GM13977 (cell line): ENCODE measurements at regions not wholly inside any gene's neighbourhood (a gene's known extent, or its start where the extent isn't known, plus 50 kb on each side); places are given as distances from the start of the nearest gene placed in this dataset.

Source experiments
- DNase-seq: peaks from one replicate; pipeline ENCODE4 v3.0.0; 2012; ENCODE audit warnings: low spot score
- in situ Hi-C: fragments of 300-500 bp; cut with MboI; formaldehyde crosslinking; loops from one replicate; pipeline ENCODE4 v1.12.0; 2022; ENCODE audit warnings: low sequenced_read_pairs, low pct_unique_long_range_greater_than_20kb, mixed read lengths, inconsistent platforms; ENCODE audit not compliant: unreplicated experiment
- TF ChIP-seq, protein P1 (sequence below): IDR thresholded peaks from 2 replicates; pipeline ENCODE4 v1.5.1; 2012; ENCODE audit warnings: mild to moderate bottlenecking, control low read depth; ENCODE audit not compliant: insufficient read depth; ENCODE audit errors: extremely low read depth, missing control alignments

DNA sequence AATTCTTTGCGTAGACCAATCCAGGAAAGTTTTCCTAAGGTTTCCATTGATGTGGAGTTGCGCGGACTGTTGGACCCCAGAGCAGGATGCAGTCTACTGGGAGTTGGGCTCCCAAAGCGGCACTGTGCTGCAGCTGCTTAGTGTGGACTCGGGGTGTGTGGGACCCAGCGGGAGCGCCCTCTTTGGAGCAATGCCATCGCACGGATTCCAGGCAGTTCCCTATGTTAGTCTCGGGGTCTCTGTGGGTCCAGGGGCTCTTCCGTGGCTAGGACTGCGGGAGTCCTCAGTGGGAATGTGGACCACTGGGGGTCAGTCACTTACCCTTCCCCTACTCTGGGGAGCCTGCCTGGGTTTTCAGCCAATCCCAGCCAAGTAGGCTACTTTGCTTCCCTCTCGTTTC is 151.7 kb upstream of the OLIG3 start:
- TF ChIP-seq, protein P1, sequence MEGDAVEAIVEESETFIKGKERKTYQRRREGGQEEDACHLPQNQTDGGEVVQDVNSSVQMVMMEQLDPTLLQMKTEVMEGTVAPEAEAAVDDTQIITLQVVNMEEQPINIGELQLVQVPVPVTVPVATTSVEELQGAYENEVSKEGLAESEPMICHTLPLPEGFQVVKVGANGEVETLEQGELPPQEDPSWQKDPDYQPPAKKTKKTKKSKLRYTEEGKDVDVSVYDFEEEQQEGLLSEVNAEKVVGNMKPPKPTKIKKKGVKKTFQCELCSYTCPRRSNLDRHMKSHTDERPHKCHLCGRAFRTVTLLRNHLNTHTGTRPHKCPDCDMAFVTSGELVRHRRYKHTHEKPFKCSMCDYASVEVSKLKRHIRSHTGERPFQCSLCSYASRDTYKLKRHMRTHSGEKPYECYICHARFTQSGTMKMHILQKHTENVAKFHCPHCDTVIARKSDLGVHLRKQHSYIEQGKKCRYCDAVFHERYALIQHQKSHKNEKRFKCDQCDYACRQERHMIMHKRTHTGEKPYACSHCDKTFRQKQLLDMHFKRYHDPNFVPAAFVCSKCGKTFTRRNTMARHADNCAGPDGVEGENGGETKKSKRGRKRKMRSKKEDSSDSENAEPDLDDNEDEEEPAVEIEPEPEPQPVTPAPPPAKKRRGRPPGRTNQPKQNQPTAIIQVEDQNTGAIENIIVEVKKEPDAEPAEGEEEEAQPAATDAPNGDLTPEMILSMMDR = no peak
- no peak for DNase-seq
- in situ Hi-C loops = loop anchor here (25.0 kb wide), 3 partner anchors 334 to 684 kb away; no protein-coding TSS in a partner anchor

DNA sequence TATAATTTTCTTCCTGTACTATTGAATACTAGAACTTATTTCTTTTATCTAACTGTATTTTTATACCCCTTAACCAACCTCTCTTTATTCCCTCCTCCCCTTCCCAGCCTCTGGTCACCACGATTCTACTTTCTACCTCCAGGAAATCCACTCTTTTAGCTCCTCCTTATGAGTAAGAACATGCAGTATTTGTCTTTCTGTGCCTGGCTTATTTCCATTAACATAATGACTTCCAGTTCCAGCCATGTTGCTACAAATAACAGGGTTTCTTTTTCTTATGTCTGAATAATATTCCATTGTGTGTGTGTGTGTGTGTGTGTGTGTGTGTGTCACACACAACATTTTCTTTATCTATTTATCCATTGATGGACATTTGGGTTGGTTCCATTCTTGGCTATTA is 152.3 kb upstream of the OLIG3 start:
- TF ChIP-seq, protein P1 = no peak
- DNase-seq = no peak
- in situ Hi-C loops = loop anchor here (25.0 kb wide), 3 partner anchors 334 to 684 kb away; no protein-coding TSS in a partner anchor

DNA sequence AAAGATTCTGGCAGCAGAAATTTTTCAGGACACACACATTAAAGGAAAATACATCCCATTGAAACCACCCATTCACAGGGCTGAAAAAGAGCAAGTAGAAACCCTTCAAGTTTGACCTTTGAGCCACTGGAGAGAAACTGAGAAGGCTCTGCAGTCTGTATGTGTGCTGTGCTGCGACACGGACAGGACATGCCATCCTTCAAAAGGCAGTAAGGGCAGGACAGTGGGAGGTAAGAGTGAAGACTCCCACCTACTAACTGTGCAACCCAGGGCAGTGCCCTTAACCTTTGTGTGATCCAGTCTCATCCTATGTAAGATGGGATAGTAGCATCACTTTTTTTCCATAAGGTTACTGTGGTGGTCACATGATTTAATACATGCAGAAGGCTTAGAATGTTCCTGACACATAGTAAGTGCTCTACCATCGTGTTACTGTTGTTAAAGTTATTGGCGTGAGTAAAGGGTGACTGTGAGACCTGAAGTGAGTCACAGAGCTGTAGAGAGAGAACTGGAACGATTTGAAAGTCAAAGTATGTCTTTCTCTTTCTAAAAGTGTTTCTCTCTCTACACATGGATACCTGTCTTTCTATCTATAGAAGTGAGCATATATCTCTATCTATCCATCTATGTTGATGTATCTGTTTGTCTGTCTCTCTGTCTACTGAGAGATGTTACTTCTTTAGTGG is 153.7 kb upstream of the OLIG3 start:
- in situ Hi-C loops = loop anchor here (25.0 kb wide), 3 partner anchors 336 to 686 kb away; no protein-coding TSS in a partner anchor
- no peak for DNase-seq

DNA sequence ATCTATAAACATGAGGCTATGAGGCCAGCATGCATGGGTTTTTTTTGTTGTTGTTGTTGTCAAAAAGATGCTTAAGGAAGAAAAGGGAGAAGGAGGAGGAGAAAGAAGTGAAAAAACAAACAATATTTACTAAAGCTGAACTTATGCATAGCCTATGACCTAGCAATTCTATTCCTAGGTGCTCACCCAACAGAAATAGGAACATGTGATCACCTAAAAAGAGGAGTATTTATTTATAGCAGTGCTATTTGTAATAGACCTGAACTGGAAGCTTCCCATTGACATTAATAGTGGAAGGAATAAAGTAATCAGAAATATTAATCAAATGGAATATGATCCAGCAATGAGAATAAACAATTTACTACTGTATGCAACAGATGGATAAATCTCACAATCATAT is 156.5 kb upstream of the OLIG3 start:
- in situ Hi-C loops = no loop called here
- DNase-seq = no peak
- TF ChIP-seq, protein P1 = no peak

More for the DNA sequence above, 153.7 kb upstream of the OLIG3 start:
- TF ChIP-seq, protein P1 = no peak

DNA sequence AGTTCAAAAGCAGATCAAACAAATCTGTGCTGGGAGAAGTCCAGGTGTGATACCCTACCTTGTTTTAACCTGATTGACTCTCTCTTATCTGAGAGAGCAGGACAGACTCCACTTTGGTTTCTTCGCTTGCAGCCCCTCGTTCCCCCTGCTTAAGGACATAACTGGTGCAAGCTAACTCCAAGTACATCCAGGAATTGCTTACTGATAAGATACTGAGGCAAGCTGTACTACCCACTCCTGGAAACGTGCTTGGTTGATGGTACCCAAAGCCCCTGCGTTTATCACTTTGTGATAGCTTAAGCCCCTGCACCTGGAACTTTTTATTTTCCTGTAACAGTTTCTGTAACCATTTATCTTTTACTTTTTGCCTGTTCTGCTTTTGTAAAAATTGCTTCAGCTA is 157.0 kb upstream of the OLIG3 start:
- TF ChIP-seq, protein P1 = no peak
- in situ Hi-C loops = no loop called here
- DNase-seq = no peak

DNA sequence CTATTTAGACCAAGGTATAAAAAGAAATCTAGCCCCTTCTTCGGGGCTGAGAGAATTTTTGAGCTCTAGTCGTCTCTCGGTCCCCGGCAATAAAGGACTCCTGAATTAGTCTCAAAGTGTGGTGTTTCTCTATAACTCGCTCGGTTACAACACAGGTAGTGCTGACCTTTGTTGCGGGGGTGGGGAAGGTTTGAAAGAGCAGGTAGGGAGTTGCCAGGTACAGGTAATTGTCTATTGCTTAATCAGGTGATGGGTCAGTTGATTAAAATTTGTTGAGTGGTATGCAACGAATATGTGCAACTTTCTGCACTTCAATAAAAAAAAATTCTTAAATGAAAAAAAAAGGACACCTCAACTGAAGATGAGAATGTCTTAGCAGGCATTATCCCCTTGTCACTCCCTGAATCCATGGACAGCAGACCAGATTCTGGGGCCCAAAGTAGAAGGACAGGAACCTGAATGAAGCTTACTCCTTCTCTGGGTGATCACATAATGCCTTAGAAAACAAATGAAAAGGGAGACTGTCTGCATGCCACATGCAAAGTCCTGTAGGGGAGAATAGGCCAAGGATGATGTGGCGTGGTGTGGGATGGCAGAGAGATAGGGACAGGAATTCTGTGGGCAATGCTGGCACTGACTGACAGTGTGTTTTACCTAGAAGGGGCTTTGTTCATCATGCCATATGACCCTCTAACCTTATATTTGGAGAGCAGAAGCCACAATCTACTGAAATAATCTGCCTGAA is 157.6 kb upstream of the OLIG3 start:
- DNase-seq = no peak
- in situ Hi-C loops = no loop called here
- TF ChIP-seq, protein P1 = no peak
